ENCODE measurements at regions not wholly inside any gene's neighbourhood (a gene's known extent, or its start where the extent isn't known, plus 50 kb on each side); places are given as distances from the start of the nearest gene placed in this dataset.

GRCh38 chr9:81047280-81047679, 642.1 kb downstream of the TLE1 start:
- H3K9me1 ChIP-seq (ENCODE audit: control insufficient read depth, insufficient read depth, low read length), result no peaks in the 10 kb centered on the region
- no peak overlapping the region for H3K4me3 ChIP-seq
- no peaks in the 10 kb centered on the region for H4K20me1 ChIP-seq (replicated peaks; ENCODE audit: control insufficient read depth, insufficient read depth, low read length)
- no peaks in the 10 kb centered on the region for H3K79me2 ChIP-seq (ENCODE audit: control insufficient read depth, insufficient read depth, low read length)
- ATAC-seq (no peak), DNase-seq (ENCODE audit: extremely low read depth in 1 of 4, low spot score in 3 of 4) (no peak), FAIRE-seq (no peak)
- in situ Hi-C loops (cut with MboI) (no loop called here), intact Hi-C loops (cut with micrococcal nuclease) (no loop called here)
- H3K27me3 ChIP-seq (ENCODE audit: control insufficient read depth in 2 of 2, insufficient read depth in 2 of 2, low read length in 2 of 2), result no peaks in the 10 kb centered on the region
- no peaks in the 10 kb centered on the region for H3K36me3 ChIP-seq (ENCODE audit: control insufficient read depth, insufficient read depth, low read length)
- no peaks in the 10 kb centered on the region for H3K9me3 ChIP-seq (replicated peaks; ENCODE audit: control insufficient read depth, insufficient read depth, low read depth, low read length)
- no peak overlapping the region for H3K9ac ChIP-seq (ENCODE audit: insufficient read depth in 1 of 2, low read depth in 2 of 2, low read length in 2 of 2)
- H3K4me1 ChIP-seq (replicated peaks in 1 of 2; ENCODE audit: control insufficient read depth in 2 of 2, insufficient read depth in 2 of 2, low read length in 2 of 2), result no peaks in the 10 kb centered on the region
- WGBS (ENCODE audit: insufficient coverage, low coverage, missing lambda C conversion rate), result 0% methylated on average over 1 of the region's 1 CpG
- POLR2A ChIA-PET, result no interaction called here
- no TSS peak for BruUV-seq (replicated peaks)
- TF ChIP-seq, protein P1, sequence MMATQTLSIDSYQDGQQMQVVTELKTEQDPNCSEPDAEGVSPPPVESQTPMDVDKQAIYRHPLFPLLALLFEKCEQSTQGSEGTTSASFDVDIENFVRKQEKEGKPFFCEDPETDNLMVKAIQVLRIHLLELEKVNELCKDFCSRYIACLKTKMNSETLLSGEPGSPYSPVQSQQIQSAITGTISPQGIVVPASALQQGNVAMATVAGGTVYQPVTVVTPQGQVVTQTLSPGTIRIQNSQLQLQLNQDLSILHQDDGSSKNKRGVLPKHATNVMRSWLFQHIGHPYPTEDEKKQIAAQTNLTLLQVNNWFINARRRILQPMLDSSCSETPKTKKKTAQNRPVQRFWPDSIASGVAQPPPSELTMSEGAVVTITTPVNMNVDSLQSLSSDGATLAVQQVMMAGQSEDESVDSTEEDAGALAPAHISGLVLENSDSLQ (IDR thresholded peaks at IDR 0.05), result no peak
- no peak for TF ChIP-seq JUNB (CRISPR knock-in tag; conservative IDR thresholded peaks at IDR 0.05)
- H3K4me2 ChIP-seq (ENCODE audit: insufficient read depth, low read length), result no peak overlapping the region
- H2AFZ ChIP-seq (ENCODE audit: low read depth, low read length), result no peak overlapping the region
- CTCF ChIA-PET (ENCODE audit: low intra/inter-chr PET ratio), result no interaction called here
- no peak overlapping the region for H3K27ac ChIP-seq (ENCODE audit: extremely low read depth, low read depth, low read length)

DNA sequence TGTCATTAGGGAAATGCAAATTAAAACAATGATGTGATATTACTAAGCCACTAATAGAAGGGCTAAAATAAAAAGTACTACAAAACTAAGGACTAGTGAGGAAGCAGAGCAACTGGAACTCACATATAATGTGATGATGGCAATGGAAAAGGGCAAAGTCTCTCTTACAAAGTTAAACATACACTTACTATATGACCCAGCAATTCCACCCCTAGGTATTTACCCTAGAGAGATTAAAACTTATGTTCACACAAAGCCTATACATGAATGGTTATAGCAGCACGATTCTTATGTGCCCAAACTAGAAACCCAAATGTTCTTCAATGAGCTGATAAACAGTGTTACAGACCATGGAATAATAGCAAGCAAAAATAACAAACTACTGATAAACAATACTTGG, 643.7 kb downstream of the TLE1 start:
- Histone ChIP-seq H2AFZ (ENCODE audit: low read depth, low read length) (no peak overlapping the region), H3K27me3 (ENCODE audit: control insufficient read depth in 2 of 2, insufficient read depth in 2 of 2, low read length in 2 of 2) (no peaks in the 10 kb centered on the region), H3K9me3 (replicated peaks; ENCODE audit: control insufficient read depth, insufficient read depth, low read depth, low read length) (no peaks in the 10 kb centered on the region), H3K9ac (ENCODE audit: insufficient read depth in 1 of 2, low read depth in 2 of 2, low read length in 2 of 2) (no peak overlapping the region), H3K79me2 (ENCODE audit: control insufficient read depth, insufficient read depth, low read length) (no peaks in the 10 kb centered on the region), H3K4me3 (no peak overlapping the region), H4K20me1 (replicated peaks; ENCODE audit: control insufficient read depth, insufficient read depth, low read length) (no peaks in the 10 kb centered on the region), H3K4me1 (replicated peaks in 1 of 2; ENCODE audit: control insufficient read depth in 2 of 2, insufficient read depth in 2 of 2, low read length in 2 of 2) (no peaks in the 10 kb centered on the region), H3K27ac (ENCODE audit: extremely low read depth, low read depth, low read length) (no peak overlapping the region), H3K4me2 (ENCODE audit: insufficient read depth, low read length) (no peak overlapping the region), H3K9me1 (ENCODE audit: control insufficient read depth, insufficient read depth, low read length) (no peaks in the 10 kb centered on the region), H3K36me3 (ENCODE audit: control insufficient read depth, insufficient read depth, low read length) (no peaks in the 10 kb centered on the region)
- POLR2A ChIA-PET, result no interaction called here
- DNase-seq (ENCODE audit: extremely low read depth in 1 of 4, low spot score in 3 of 4) (no peak), ATAC-seq (no peak), FAIRE-seq (no peak)
- 0% methylated on average over 1 of the region's 1 CpG for WGBS (ENCODE audit: insufficient coverage, low coverage, missing lambda C conversion rate)
- TF ChIP-seq JUN (IDR thresholded peaks at IDR 0.05; ENCODE audit: borderline replicate concordance, low read depth, low read length) (no peak), JUN (CRISPR knock-in tag; IDR thresholded peaks at IDR 0.05; ENCODE audit: borderline replicate concordance) (no peak), ILK (tag; IDR thresholded peaks at IDR 0.05; ENCODE audit: borderline replicate concordance, low read depth) (no peak), CREBBP (IDR thresholded peaks at IDR 0.05; ENCODE audit: low read depth, low read length) (no peak), ETV1 (tag; conservative IDR thresholded peaks at IDR 0.05; ENCODE audit: low read depth) (no peak), SIN3B (IDR thresholded peaks at IDR 0.05; ENCODE audit: low read depth) (no peak), NCOA4 (IDR thresholded peaks at IDR 0.05; ENCODE audit: partially characterized antibody) (no peak), HOXB6 (CRISPR knock-in tag; IDR thresholded peaks at IDR 0.05; ENCODE audit: borderline replicate concordance) (no peak), MAFK (IDR thresholded peaks at IDR 0.05; ENCODE audit: low read length) (no peak)
- TF ChIP-seq, protein P2, sequence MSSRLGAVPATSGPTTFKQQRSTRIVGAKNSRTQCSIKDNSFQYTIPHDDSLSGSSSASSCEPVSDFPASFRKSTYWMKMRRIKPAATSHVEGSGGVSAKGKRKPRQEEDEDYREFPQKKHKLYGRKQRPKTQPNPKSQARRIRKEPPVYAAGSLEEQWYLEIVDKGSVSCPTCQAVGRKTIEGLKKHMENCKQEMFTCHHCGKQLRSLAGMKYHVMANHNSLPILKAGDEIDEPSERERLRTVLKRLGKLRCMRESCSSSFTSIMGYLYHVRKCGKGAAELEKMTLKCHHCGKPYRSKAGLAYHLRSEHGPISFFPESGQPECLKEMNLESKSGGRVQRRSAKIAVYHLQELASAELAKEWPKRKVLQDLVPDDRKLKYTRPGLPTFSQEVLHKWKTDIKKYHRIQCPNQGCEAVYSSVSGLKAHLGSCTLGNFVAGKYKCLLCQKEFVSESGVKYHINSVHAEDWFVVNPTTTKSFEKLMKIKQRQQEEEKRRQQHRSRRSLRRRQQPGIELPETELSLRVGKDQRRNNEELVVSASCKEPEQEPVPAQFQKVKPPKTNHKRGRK (tag; IDR thresholded peaks at IDR 0.05), result no peak
- CTCF ChIA-PET (ENCODE audit: low intra/inter-chr PET ratio), result no interaction called here
- BruUV-seq (replicated peaks), result no TSS peak
- in situ Hi-C loops (cut with MboI) (no loop called here), intact Hi-C loops (cut with micrococcal nuclease) (no loop called here)
